Globus pallidus (tissue), 1 donor: ENCODE measurements at regions not wholly inside any gene's neighbourhood (a gene's known extent, or its start where the extent isn't known, plus 50 kb on each side); places are given as distances from the start of the nearest gene placed in this dataset.
"Not testable (repeated sequence)": the region's sequence is repeated elsewhere in the genome, so short reads cannot be mapped to it uniquely, and the experiment has no call there.

Source experiments
- DNase-seq: peaks from one replicate; pipeline ENCODE4 v3.0.0-alpha.2; 2015; ENCODE audit warnings: low spot score

- DNase-seq, result not testable (repeated sequence)
These were observed 4034.6 kb upstream of the TPTE start for GRCh38 chr21:6486821-6487220.

DNA sequence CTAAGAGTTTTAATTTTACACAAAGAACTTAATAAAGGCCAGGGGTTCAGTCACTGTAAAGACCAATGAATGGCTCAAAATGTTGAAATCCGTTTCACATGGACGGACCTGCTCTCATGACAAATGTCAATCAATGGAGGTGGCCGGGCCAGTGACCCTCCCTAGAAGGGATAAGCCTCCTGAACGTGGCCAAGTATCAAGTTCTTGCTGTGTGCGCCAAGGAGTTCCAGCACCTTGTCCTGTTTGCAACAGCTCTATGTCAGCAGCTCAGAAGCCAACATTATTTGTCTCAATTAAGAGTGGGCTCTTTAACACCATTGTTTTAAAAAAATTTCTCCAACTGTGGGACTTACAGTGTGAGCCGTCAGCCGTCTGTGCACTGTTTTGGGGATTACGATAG is 4028.7 kb upstream of the TPTE start:
- not testable (repeated sequence) for DNase-seq

- not testable (repeated sequence) for DNase-seq
These were observed 4027.4 kb upstream of the TPTE start for GRCh38 chr21:6493957-6494356.

DNA sequence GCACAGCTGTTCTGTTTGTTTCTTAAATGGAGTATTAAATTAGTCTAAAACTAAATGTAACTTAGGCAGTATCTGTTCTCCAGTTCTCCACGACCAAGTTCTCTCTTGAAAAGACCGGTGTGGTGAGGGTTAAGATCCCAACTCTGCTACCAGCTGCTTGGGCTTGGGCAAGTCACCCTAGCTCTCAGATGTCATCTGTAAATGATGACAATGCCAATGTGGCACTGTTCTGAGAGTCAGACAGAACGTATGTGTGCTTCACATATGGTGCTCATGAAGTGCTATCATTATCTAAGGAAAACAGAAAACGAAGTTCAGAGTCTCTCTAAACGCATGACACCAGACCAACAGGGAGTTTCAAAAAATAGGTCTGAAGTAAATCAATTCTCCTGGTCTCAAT is 4025.0 kb upstream of the TPTE start:
- not testable (repeated sequence) for DNase-seq

DNA sequence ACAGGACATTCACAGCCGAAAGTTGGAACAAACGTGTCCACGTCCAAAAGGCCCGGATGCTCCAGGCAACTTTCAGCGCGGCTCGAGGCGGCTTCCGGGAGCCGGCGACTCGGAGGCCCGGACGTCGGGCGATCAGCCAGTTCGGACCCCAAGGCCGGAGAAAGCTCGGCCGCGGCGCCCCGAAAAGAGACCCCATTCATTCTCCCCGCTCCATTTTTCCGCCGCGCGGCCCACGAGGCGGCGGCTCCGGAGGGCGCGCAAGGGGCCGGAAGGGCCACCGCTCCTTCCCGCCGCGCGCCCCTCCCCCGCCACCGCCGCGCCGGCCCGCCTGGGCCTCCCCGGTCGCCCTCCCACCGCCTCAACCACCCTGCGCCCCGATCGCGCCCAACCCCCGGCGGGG is 4022.7 kb upstream of the TPTE start:
- DNase-seq, result peak; percentile 0

DNA sequence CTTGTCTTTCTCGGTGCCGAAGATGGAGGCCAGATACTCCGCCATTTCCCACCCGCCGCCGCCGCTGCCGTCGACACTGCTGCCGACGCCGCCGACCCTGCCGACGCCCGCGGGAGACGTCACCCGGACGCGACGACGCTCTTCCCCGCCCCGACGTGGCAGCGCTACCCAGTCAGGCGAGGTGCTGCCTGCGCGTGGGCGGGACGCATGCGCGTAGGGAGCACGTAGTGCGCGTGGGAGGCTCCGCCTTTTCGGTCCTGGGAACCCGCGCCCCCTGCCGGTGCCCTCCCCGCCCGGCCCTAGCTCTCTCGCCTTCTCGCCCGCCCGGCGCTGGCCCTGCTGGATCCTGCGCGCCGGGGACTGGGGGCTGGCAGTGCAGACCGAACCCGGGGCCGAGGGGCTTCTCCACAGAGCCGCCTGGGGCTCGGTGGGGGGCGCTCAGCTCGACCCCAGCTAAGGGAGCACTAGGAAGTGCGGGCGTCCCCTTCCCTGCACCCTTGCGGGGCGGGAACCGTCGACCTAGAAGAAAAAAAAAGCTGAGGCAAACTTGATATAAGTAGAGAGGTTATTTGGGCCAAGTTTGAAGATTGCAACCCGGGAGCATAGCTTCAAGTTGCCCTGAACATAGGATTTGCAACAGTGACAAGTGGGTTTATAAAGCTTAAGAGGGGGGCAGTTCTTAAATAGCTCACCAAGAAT is 4022.1 kb upstream of the TPTE start:
- DNase-seq, result not testable (repeated sequence)

- not testable (repeated sequence) for DNase-seq
These were observed 4021.5 kb upstream of the TPTE start for GRCh38 chr21:6499866-6500265.

DNA sequence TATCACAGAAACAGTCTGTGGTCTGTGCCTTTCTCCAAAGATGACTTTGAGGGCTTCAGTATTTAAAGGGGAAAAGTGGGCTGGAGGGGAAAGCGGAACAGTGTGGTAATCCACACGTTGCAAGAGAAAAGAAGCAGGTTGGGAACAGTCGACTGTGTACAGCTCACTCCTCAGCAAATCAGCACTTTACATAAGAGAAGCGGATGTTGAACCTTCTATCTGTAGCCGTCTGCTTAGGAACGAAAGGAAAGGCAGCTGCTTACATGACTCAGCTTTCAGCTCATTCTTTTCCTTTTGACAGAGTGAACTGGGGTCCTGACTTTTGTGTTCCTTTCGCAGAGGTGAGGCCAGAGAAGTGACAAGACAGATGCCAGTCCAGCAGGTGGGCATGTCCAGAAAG is 4020.7 kb upstream of the TPTE start:
- DNase-seq, result not testable (repeated sequence)

GRCh38 chr21:6506167-6506894 is 4015.1 kb upstream of the TPTE start:
- not testable (repeated sequence) for DNase-seq

GRCh38 chr21:6507632-6508031 is 4013.8 kb upstream of the TPTE start:
- DNase-seq, result not testable (repeated sequence)

DNA sequence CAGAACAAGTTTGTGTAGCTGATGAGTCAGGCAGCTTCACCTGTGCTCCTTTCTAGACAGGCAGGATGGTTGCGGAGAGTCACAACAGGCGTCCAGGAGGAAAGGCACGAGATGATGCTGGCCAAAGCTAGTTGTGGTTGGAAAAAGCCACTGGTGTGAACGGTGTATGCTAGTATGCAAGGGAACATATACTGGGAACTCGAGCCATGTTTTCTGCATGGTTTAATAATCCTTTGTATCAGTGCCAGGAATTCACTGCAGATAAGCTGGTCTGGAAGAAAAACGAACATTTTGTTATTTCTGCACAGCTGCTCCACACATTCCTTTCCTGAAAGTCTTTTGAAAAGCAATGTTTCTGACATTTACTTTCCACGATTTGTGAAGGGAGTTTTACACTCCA is 3999.6 kb upstream of the TPTE start:
- not testable (repeated sequence) for DNase-seq

- not testable (repeated sequence) for DNase-seq
These were observed 3995.2 kb upstream of the TPTE start for GRCh38 chr21:6526213-6526612.

- DNase-seq, result not testable (repeated sequence)
These were observed 3990.7 kb upstream of the TPTE start for GRCh38 chr21:6530655-6531054.

- not testable (repeated sequence) for DNase-seq
These were observed 3988.1 kb upstream of the TPTE start for GRCh38 chr21:6533261-6533660.

DNA sequence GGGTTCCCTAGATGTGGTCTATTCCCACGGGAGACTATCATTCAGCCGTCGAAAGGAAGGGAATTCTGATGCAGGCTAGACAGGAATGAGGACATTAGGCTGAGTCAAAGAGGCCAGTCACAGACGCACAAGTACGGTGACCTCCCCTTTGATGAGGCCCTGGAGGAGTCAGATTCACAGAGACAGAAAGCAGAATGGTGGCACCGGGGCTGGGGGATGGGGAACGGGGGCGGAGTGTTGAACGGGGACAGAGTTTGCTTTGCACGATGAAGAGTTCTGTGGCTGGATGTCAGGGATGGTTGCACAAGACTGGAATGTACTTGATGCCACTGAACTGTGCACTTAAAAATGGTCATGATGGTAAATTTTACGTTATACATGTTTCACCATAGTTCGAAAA is 3983.1 kb upstream of the TPTE start:
- DNase-seq, result not testable (repeated sequence)

- not testable (repeated sequence) for DNase-seq
These were observed 3981.7 kb upstream of the TPTE start for GRCh38 chr21:6539688-6540087.

GRCh38 chr21:6541036-6541435 is 3980.3 kb upstream of the TPTE start:
- not testable (repeated sequence) for DNase-seq

DNA sequence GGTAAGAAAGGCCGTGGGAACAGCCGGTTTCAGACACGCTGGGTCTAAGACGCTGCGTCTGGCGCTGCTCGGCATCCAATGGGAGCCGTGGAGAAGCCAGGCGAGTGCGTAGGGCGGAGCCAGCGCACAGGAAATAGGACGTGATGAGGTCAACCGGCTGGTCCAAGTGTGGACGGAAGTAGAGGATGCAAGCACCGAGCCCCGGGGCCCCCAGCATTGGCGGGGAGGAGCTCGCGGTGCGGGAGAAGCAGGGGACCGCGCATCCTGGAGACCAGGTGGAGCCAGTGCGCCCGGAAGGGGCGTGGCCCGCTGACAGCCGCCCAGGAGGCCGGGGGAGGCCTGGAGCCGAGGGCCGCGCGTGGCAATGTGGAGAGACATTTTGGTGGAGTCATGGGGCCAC is 3976.1 kb upstream of the TPTE start:
- DNase-seq, result not testable (repeated sequence)

DNA sequence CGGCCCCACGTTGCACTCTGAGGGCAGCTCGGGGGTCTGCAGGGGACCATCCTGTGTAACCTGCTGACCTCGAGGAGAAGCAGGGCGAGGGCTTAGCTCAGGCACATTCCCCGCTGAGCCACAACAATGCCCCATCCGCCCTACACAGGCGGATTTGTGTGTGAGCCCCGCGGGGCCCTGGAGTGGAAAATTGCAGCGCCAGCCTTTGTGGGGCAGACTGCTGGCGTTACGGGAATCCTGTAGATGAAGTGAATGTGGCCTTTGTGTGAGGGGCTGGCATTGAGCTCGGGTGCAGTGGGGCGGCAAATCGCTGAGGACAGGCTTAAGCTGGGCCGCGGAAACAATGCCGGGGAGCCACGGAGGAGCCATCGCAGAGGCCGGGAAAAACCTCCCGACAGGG is 3970.3 kb upstream of the TPTE start:
- not testable (repeated sequence) for DNase-seq

DNA sequence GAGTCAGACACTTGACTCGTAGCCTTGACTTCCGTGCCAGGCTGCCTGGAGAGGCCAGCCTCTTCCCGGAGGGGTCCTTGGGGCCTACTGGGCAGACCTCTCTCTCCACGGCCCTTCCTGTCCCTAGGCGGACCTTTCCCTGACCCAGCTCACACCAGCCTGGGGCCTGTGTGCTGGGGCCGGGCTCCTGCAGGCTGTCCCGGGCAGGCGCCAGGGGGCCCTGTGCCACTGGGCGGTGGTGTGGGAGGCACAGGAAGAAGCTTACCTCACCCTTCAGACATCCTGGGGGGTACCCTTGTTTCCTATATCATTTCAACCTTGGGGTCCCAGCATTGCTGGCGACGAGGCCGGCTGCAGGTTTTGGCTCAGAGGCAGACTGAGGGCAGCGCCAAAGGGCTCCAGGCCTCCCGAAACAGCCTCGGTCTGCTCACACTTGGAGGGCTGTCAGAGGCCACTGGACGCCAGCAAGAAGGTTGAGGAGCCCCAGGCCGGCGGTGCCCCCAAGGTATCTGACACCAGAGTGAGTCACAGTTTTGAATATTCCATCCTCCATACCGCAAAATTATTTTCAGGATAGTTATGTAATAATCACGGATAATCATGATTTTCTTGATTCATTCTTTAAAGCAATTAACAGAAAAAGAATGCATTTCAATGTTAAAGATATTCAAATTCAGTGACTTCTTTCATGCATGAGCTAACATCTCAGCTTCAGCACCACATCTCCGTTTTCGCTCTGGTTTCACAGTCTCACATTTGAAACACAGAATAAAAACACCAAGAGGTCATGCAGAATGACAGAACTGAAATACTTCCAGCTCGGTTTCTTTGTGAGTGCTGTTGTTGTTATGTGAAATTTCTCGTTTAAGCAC is 3967.6 kb upstream of the TPTE start:
- not testable (repeated sequence) for DNase-seq

DNA sequence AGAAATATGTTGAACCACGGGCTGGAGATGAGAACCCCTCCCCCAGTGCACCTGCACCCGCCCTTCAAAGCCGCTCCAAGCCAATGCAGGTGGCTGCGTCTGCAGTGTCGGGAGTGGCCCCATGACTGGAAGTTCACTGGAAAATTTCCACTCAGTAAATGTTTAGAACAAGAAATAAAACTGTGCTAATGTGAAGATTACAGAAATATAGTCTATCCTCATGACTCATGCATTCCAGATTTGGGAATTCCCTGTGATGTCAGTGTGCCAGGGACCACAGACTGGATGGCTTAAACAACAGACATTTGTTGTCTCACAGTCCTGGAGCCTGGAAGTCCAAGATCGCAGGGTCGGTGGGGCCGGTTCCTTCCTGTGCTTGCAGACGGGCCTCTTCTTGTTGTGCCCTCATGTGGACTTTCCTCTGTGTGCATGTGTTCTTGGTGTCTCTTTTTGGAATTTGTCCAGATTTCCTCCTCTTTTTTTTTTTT is 3967.0 kb upstream of the TPTE start:
- DNase-seq, result not testable (repeated sequence)

GRCh38 chr21:6556516-6556915 is 3964.9 kb upstream of the TPTE start:
- not testable (repeated sequence) for DNase-seq
